Activated gamma-delta T cell (primary cell): ENCODE measurements at regions not wholly inside any gene's neighbourhood (a gene's known extent, or its start where the extent isn't known, plus 50 kb on each side); places are given as distances from the start of the nearest gene placed in this dataset.

Experiments used
- DNase-seq: peaks from one replicate; lab custom pipeline; 2025; lab: John Stamatoyannopoulos, UW

- DNase-seq: no peak
Measured at GRCh38 chr4:1542516-1543320, 136.5 kb upstream of the NKX1-1 start.

- DNase-seq: no peak
Measured at GRCh38 chr4:1542226-1542490, 135.9 kb upstream of the NKX1-1 start.

DNA sequence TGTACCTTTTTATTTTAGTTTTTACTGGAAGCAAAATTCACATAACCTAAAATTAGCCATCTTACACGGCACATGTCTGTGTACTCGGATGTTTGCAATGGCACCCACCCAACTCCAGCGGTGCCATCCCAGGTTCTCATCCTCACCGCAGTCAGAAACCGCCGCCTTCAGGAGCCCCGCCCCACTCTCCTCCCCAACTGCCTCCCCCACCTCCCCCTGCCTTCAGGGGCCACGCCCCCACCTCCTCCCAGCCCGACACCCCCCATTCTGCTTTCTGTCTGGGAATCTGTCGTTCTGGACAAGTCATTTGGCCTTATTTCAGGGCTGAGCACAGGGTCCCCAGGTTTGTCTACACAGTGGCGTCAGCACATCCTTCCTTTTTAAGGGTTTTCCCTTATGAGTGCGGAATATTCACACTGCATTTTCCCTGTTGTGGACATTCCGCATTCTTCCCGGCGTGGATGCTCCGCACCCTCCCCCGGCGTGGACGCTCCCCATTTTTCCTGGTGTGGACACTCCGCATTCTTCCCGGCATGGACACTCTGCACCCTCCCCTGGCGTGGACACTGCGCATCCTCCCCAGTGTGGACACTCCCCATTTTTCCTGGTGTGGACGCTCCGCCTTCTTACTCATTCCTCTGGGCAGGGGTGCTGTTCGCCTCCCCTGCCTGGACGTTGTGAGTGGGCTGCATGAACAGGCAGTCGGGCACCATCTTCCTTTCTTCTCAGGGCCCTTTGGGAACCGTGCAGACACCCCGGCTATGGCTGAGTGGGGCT lies 135.4 kb upstream of the NKX1-1 start:
- DNase-seq: no peak

- no peak for DNase-seq
Measured at GRCh38 chr4:1540601-1541375, 134.5 kb upstream of the NKX1-1 start.

DNA sequence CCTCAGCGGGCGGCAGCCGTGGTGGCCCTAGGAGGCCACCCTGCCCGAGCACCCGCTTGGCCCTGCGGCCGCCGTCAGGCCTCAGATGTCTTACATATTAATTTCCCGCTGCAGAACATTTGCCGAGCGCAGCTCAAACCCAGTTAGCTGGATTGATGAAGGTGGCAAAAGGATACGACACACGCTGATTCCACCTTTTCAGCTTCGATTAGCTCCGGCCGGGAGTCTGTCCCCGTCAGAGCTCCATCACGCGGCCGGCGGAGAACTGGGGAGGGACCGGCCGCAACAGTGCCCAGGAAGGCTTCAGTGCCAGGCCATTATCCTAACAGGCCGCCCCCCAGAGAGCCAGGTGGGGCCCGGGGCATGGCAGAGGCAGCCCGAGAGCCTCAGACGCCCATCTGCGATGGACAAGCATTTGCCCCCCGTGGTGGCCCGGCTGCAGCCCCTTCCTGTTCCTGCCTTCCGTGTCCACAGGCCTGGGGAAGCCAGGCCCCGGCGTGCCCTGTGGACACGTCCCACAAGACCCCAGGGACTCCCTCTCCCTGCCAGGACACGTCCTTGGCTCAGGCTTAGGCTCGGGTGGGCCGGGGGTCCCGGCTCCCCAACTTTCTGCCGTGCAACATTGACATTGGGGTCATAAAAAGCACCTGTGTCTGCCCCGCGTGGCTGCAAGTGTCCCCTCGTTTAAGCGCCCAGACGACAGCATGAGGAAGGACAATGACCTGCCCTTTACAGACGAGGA lies 133.8 kb upstream of the NKX1-1 start:
- no peak for DNase-seq

- no peak for DNase-seq
Measured at GRCh38 chr4:1538941-1539772, 132.9 kb upstream of the NKX1-1 start.

DNA sequence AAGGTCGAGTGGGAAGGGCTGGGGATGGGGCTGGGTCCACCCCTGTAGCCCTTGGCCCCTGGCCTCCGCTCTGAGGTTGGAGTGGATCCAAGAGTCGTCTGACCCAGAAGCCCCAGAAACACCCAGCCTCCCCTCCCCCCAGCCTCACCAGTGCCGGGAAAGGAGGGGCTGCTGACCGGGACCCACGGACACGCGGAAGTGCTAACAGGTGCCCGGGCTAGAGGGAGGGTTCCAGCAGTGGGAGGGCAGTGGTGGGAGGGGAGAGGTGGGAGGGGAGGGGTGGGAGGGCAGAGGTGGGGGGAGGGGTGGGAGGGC lies 131.8 kb upstream of the NKX1-1 start:
- DNase-seq: no peak

GRCh38 chr4:1537410-1538095 lies 131.3 kb upstream of the NKX1-1 start:
- DNase-seq: no peak

DNA sequence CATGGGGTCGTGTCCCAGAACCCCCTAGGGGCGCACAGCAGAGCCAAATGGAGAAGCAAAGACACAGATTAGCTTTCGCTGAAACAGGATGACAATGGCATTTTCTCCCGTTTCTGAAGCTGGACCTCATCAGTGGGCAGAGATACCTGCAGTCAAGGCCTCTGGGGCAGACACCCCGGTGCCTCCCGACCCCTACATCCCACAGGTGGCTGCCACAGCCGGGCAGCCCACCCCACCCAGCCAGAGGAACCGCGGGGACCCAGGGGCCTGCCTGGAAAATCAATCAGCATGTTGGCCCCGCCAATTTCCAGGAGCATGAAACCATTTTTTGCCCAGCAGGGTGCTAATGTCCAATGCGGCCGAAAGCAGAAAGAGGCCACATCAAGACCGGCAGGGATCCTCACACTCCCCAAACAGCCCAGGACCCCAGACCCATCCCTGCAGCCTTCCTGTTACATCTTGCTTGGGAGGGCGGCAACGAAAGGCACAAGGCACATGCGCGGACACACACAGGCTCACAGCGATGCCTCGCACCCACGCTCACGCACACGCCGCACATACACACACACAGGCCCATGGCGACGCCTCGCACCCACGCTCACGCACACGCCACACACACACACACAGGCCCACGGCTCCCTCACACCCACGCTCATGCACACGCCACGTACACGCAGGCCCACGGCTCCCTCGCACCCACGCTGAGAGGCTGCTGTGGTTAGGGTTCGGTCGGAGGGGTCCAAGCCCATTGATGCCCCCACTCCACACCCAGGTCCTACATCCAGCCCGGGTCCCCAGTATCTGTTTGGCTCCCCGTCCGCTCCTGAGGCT lies 130.6 kb upstream of the NKX1-1 start:
- no peak for DNase-seq

DNA sequence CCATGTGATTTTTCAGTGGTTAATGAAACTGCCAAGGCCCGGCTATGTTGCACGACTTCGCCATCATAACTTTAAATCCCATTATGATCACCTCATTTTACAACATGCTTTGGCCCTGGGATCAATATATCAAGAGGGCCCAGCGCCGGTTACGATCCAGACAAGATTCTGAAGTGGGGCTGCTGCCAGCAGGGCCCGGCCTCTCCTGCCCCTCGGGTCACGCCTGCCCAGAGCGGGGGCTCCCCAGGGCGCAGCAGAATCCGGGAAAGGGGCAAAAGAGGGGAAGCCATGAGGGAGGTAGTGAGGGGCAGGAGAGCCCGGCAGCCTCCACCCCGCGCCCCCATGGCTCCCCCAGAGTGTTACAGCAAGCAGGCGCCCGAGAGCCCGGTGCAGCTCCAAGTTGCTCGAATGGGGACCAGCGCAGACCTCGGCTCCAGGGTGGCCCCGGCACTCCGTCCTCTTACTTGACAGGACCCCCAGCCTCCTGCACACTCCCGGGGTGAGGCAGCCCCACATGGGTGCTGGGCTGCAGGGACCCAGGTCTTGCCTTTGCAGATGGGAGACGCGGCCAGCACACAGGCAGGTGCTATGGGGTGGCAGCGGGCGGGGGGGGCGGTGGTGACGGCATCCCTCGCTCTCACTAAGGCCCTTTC lies 129.8 kb upstream of the NKX1-1 start:
- no peak for DNase-seq

- DNase-seq: no peak
Measured at GRCh38 chr4:1534876-1535526, 128.8 kb upstream of the NKX1-1 start.

DNA sequence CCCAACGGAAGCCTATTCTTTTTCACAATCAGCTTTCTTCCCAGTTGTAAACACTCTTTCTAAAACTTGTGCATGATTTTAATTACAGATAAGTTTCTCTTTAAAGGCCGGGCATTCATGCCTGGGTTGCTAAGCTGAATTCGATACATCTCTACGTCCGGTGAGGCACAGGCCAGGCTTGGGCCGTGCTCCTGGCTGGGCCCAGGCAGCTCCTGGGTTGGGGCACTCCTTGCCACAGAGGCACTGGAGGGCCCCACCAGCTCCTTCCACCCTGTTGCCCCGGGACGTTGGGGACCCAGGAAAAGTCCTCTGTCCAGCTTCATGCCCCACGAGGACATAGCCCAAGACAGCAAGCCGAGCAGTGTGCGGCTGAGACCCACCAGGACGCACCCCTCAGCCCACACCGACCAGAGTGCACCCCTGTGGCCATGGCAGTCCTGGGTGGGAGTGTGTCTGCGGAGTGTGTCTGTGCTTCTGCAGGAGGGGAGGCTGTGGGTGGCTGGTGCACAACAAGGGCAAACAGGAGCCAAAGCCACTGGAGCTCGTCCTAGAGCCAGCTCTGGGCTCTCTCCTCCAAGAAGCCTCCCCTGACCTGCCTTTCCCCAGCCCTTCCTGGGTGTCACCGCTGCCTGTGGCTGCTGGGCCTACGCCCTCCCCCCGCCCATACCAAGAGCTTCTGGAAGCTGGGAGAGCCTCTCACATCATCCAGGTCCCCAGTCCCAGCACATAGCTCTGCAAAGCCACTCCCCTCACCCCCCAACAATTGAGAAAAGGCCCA lies 128.0 kb upstream of the NKX1-1 start:
- DNase-seq: no peak

GRCh38 chr4:1533501-1534064 lies 127.3 kb upstream of the NKX1-1 start:
- no peak for DNase-seq

GRCh38 chr4:1532549-1533395 lies 126.5 kb upstream of the NKX1-1 start:
- DNase-seq: no peak

GRCh38 chr4:1531683-1532548 lies 125.7 kb upstream of the NKX1-1 start:
- DNase-seq: no peak

GRCh38 chr4:1530356-1530755 lies 124.1 kb upstream of the NKX1-1 start:
- no peak for DNase-seq
